Naive thymus-derived CD4-positive, alpha-beta T cell (primary cell): ENCODE measurements at regions not wholly inside any gene's neighbourhood (a gene's known extent, or its start where the extent isn't known, plus 50 kb on each side); places are given as distances from the start of the nearest gene placed in this dataset.

Experiments used
- ATAC-seq: fragments of 150-1000 bp; cut with Tn5 transposase; 2 replicates; pipeline ENCODE4 v1.10.0; 2021; ENCODE audit warnings: mild to moderate bottlenecking, moderate library complexity
- CTCF ChIA-PET: fragments of 350-600 bp; sonication (Branson Sonifier 250); formaldehyde crosslinking; loops from one replicate; lab custom pipeline; 2021; ENCODE audit warnings: antibody characterized with exemption; lab: Charles Lee
- POLR2A ChIA-PET: fragments of 350-600 bp; sonication (Branson Sonifier 250); formaldehyde crosslinking; loops from one replicate; lab custom pipeline; 2021; ENCODE audit warnings: antibody characterized with exemption, inconsistent platforms; lab: Charles Lee
- DNase-seq, 9 donors: peaks; one replicate each; pipeline versions ENCODE4 v3.0.0 to v3.0.0-alpha.2; 2020 to 2022; ENCODE audit warnings: mixed read lengths in 1 of 9
- H3K27ac ChIP-seq: one replicate; pipeline ENCODE4 v1.7.0; 2013; ENCODE audit warnings: mild to moderate bottlenecking, low read depth, low read length, moderate library complexity
- H3K27me3 ChIP-seq, 2 donors: one replicate each; pipeline ENCODE4 v1.7.0; 2013; ENCODE audit warnings: low read length in 2 of 2, mild to moderate bottlenecking in 2 of 2, moderate library complexity in 2 of 2; ENCODE audit not compliant: control insufficient read depth in 2 of 2, insufficient read depth in 2 of 2
- H3K36me3 ChIP-seq, 3 experiments: 1 replicate in 2 of 3; 2 replicates in 1 of 3; pipeline ENCODE4 v1.7.0; 2013; ENCODE audit warnings: low read length in 3 of 3, mild to moderate bottlenecking in 3 of 3, moderate library complexity in 1 of 3; ENCODE audit not compliant: insufficient read depth in 3 of 3, control insufficient read depth in 2 of 3
- H3K4me1 ChIP-seq, 2 donors: one replicate each; pipeline ENCODE4 v1.7.0; 2013; ENCODE audit warnings: low read length in 2 of 2, mild to moderate bottlenecking in 2 of 2, moderate library complexity in 1 of 2; ENCODE audit not compliant: control insufficient read depth in 2 of 2, insufficient read depth in 2 of 2
- H3K4me3 ChIP-seq: 2 replicates; pipeline ENCODE4 v1.7.0; 2013; ENCODE audit warnings: mild to moderate bottlenecking, low read length
- H3K9me3 ChIP-seq, 3 experiments: 1 replicate in 2 of 3; 2 replicates in 1 of 3; pipeline ENCODE4 v1.7.0; 2013; ENCODE audit warnings: low read length in 3 of 3; ENCODE audit not compliant: control insufficient read depth in 2 of 3
- H3K27ac Mint-ChIP-seq, 9 donors: one replicate each; pipeline ENCODE4 v1.8.0; 2020 to 2022; ENCODE audit warnings: mixed read lengths in 9 of 9, mild to moderate bottlenecking in 8 of 9, moderate library complexity in 5 of 9, inconsistent platforms in 2 of 9
- H3K27me3 Mint-ChIP-seq, 5 donors: one replicate each; pipeline ENCODE4 v1.8.0; 2021 to 2022; ENCODE audit warnings: mixed read lengths in 5 of 5, mild to moderate bottlenecking in 1 of 5
- H3K36me3 Mint-ChIP-seq, 5 donors: one replicate each; pipeline ENCODE4 v1.8.0; 2020 to 2022; ENCODE audit warnings: mixed read lengths in 5 of 5, mild to moderate bottlenecking in 3 of 5, inconsistent platforms in 1 of 5
- H3K4me1 Mint-ChIP-seq, 7 donors: one replicate each; pipeline ENCODE4 v1.8.0; 2020 to 2022; ENCODE audit warnings: mixed read lengths in 7 of 7, mild to moderate bottlenecking in 3 of 7, inconsistent platforms in 1 of 7
- H3K4me3 Mint-ChIP-seq, 10 donors: one replicate each; pipeline ENCODE4 v1.8.0; 2020 to 2022; ENCODE audit warnings: mild to moderate bottlenecking in 10 of 10, mixed read lengths in 10 of 10, moderate library complexity in 6 of 10, inconsistent platforms in 2 of 10
- H3K9me3 Mint-ChIP-seq, 11 donors: one replicate each; pipeline ENCODE4 v1.8.0; 2020 to 2022; ENCODE audit warnings: mixed read lengths in 11 of 11, mild to moderate bottlenecking in 4 of 11, inconsistent platforms in 1 of 11, moderate library complexity in 1 of 11
- intact Hi-C, 2 donors: fragments of 100-400 bp; cut with micrococcal nuclease; formaldehyde crosslinking; loops; one replicate each; pipeline ENCODE4 v1.15.1; 2023

- ChIA-PET CTCF (interaction anchor here (0.7 kb wide), 1 partner anchor 16 kb away, joined by 3 read pairs; no protein-coding TSS in a partner anchor), POLR2A (no interaction called here)
- Histone ChIP-seq H3K4me1 (no peaks in the 10 kb centered on the region), H3K4me3 (no peak overlapping the region), H3K27ac (no peak overlapping the region), H3K36me3 (no peaks in the 10 kb centered on the region), H3K9me3 (no peaks in the 10 kb centered on the region), H3K27me3 (no peaks in the 10 kb centered on the region)
- H3K27ac Mint-ChIP-seq, result no peak overlapping the region
- H3K9me3 Mint-ChIP-seq, result peaks cover 0 to 6% (median 2%) of the 10 kb centered on the region in 11 donors
- no peak overlapping the region for H3K4me3 Mint-ChIP-seq
- H3K4me1 Mint-ChIP-seq, result peaks cover 5 to 25% (median 19%) of the 10 kb centered on the region in 7 donors
- peaks cover 0 to 23% (median 0%) of the 10 kb centered on the region in 5 donors for H3K27me3 Mint-ChIP-seq
- intact Hi-C loops, result no loop called here
- H3K36me3 Mint-ChIP-seq, result peaks cover 0 to 20% (median 8%) of the 10 kb centered on the region in 5 donors
- no peak for DNase-seq
- no peak for ATAC-seq
These were observed 50.3 kb upstream of the HGFAC start for GRCh38 chr4:3391422-3391821.
